WTC11 (cell line): ENCODE measurements at regions not wholly inside any gene's neighbourhood (a gene's known extent, or its start where the extent isn't known, plus 50 kb on each side); places are given as distances from the start of the nearest gene placed in this dataset.

ENCODE experiments used
- ATF2 ChIP-seq: sonication (generic); formaldehyde crosslinking; IDR thresholded peaks from 2 replicates; pipeline ENCODE4 v1.8.1; 2022; ENCODE audit warnings: low read depth, missing genetic modification reagents, borderline replicate concordance
- CTCF ChIP-seq: fragments of 200-600 bp; IDR thresholded peaks from 2 replicates; pipeline ENCODE4 v1.8.0; 2022; ENCODE audit warnings: antibody characterized with exemption
- FOXJ3 ChIP-seq: sonication (generic); formaldehyde crosslinking; IDR thresholded peaks from 2 replicates; pipeline ENCODE4 v1.9.0; 2021; ENCODE audit warnings: missing genetic modification reagents, mild to moderate bottlenecking, borderline replicate concordance
- FOXP1 ChIP-seq: sonication (generic); formaldehyde crosslinking; IDR thresholded peaks from 2 replicates; pipeline ENCODE4 v1.8.0; 2022; ENCODE audit warnings: missing genetic modification reagents, mild to moderate bottlenecking, moderate library complexity, borderline replicate concordance
- IRF1 ChIP-seq: sonication (generic); formaldehyde crosslinking; IDR thresholded peaks from 2 replicates; pipeline ENCODE4 v1.8.0; 2023; ENCODE audit warnings: missing genetic modification reagents
- JUN ChIP-seq: sonication (generic); formaldehyde crosslinking; IDR thresholded peaks from 2 replicates; pipeline ENCODE4 v1.8.0; 2023; ENCODE audit warnings: mild to moderate bottlenecking, missing genetic modification reagents
- KAT7 ChIP-seq: sonication (generic); formaldehyde crosslinking; IDR thresholded peaks from 2 replicates; pipeline ENCODE4 v1.8.1; 2023; ENCODE audit warnings: missing genetic modification reagents, mild to moderate bottlenecking, borderline replicate concordance
- MAX ChIP-seq: sonication (generic); formaldehyde crosslinking; IDR thresholded peaks from 2 replicates; pipeline ENCODE4 v1.8.0; 2022; ENCODE audit warnings: mild to moderate bottlenecking, missing genetic modification reagents
- MYBL2 ChIP-seq: sonication (generic); formaldehyde crosslinking; IDR thresholded peaks from 2 replicates; pipeline ENCODE4 v1.8.1; 2023; ENCODE audit warnings: mild to moderate bottlenecking, moderate library complexity, missing genetic modification reagents
- NR2C2 ChIP-seq: sonication (generic); formaldehyde crosslinking; IDR thresholded peaks from 2 replicates; pipeline ENCODE4 v1.8.0; 2022; ENCODE audit warnings: mild to moderate bottlenecking, missing genetic modification reagents
- PRDM15 ChIP-seq: sonication (generic); formaldehyde crosslinking; IDR thresholded peaks from 2 replicates; pipeline ENCODE4 v1.8.0; 2022; ENCODE audit warnings: missing genetic modification reagents
- SP1 ChIP-seq: sonication (generic); formaldehyde crosslinking; conservative IDR thresholded peaks from 2 replicates; pipeline ENCODE4 v1.8.1; 2022; ENCODE audit warnings: missing genetic modification reagents
- USF2 ChIP-seq: sonication (generic); formaldehyde crosslinking; IDR thresholded peaks from 2 replicates; pipeline ENCODE4 v1.8.1; 2023; ENCODE audit warnings: mild to moderate bottlenecking, missing genetic modification reagents, moderate library complexity
- ZSCAN18 ChIP-seq: fragments of 250-450 bp; sonication (Bioruptor Pico); IDR thresholded peaks from 2 replicates; pipeline ENCODE4 v2.1.2; 2022; ENCODE audit warnings: mild to moderate bottlenecking, moderate library complexity

- TF ChIP-seq NR2C2 (CRISPR knock-in tag) (no peak), PRDM15 (CRISPR knock-in tag) (no peak), CTCF (no peak), IRF1 (CRISPR knock-in tag) (no peak), FOXJ3 (CRISPR knock-in tag) (no peak), USF2 (CRISPR knock-in tag) (no peak), MAX (CRISPR knock-in tag) (no peak), ATF2 (CRISPR knock-in tag) (no peak), MYBL2 (no peak), JUN (CRISPR knock-in tag) (no peak), FOXP1 (CRISPR knock-in tag) (no peak), KAT7 (CRISPR knock-in tag) (no peak), ZSCAN18 (no peak), SP1 (CRISPR knock-in tag) (no peak)
Measured at GRCh38 chr6:2460216-2460745, 214.9 kb upstream of the GMDS start.
